Retinal pigment epithelial cell (primary cell): ENCODE measurements at regions not wholly inside any gene's neighbourhood (a gene's known extent, or its start where the extent isn't known, plus 50 kb on each side); places are given as distances from the start of the nearest gene placed in this dataset.

Experiments
- DNase-seq: peaks from one replicate; pipeline ENCODE4 v3.0.0-alpha.2; 2010; ENCODE audit warnings: low read depth
- H3K4me3 ChIP-seq: 2 replicates; pipeline ENCODE4 v1.5.1; 2011; ENCODE audit warnings: mild to moderate bottlenecking, low read length, control low read depth, moderate library complexity
- TF ChIP-seq, protein P1 (sequence below): conservative IDR thresholded peaks from 2 replicates; pipeline ENCODE4 v1.5.1; 2011; ENCODE audit warnings: low read depth, low read length, control low read depth, inconsistent platforms

DNA sequence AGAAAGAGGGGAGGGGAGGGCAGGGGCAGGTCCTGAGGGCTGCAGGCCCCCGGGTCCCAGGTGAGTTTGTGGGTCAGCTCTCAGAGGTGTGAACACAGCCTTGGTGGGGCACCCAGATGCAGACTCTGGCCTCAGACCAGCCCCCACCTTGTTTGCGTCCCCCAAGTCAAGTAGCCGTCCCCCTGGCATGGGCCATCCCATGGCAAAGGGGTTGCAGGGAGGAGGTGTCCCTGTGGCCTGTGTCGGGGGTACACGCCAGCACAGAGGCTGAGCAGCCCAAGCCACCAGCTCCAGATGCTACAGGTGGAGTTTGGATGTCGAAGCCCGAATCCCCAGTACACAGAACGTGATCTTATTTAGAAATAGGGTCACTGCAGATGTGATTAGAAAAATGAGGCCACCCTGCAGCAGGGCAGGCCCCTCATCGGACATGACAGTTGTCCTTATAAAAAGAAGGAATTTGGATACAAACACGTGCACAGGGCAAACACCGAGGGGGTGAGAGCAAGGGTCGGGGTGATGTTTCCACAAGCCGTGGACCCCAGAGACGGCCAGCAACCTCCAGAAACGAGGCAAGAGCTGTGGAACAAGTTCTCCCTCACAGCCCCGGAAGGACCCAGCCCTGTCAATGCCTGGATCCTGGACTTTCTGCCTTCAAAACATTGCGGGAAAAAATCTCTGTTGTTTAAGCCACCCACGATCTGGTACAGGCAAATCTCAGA is 141.2 kb upstream of the C14orf180 start:
- DNase-seq: no peak
- H3K4me3 ChIP-seq: no peak overlapping the region
- TF ChIP-seq, protein P1, sequence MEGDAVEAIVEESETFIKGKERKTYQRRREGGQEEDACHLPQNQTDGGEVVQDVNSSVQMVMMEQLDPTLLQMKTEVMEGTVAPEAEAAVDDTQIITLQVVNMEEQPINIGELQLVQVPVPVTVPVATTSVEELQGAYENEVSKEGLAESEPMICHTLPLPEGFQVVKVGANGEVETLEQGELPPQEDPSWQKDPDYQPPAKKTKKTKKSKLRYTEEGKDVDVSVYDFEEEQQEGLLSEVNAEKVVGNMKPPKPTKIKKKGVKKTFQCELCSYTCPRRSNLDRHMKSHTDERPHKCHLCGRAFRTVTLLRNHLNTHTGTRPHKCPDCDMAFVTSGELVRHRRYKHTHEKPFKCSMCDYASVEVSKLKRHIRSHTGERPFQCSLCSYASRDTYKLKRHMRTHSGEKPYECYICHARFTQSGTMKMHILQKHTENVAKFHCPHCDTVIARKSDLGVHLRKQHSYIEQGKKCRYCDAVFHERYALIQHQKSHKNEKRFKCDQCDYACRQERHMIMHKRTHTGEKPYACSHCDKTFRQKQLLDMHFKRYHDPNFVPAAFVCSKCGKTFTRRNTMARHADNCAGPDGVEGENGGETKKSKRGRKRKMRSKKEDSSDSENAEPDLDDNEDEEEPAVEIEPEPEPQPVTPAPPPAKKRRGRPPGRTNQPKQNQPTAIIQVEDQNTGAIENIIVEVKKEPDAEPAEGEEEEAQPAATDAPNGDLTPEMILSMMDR: no peak

GRCh38 chr14:104439625-104440024 is 139.9 kb upstream of the C14orf180 start:
- DNase-seq: no peak
- TF ChIP-seq, protein P1: no peak
- no peak overlapping the region for H3K4me3 ChIP-seq

DNA sequence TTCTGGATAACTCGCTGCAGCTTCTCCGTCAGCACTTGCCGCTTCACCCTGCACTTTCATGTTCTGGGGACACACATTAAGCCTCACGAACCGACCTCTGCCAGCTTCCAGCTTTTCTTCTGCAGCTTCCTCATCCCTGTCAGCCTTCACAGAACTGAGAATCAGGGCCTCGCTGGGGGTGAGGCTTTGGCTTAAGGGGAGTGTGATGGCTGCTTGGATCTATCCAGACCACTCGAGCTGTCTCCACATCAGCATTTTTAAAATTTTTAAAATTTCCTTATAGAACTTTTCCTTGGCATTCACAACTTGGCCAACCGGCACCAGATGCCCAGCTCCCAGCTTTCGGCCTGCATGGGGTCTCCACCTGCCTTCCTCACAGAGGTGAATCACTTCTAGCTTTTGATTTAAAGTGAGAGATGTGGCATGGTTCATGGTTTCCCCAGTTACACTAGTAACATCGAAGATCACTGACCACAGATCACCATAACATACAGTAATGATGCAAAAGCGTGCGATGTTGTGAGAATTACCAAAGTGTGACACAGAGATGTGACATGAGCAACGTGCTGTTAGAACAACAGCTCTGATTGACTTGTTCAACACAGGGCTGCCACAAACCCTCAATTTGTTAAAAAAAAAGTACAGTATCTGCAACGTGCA is 139.1 kb upstream of the C14orf180 start:
- TF ChIP-seq, protein P1: no peak
- DNase-seq: no peak
- H3K4me3 ChIP-seq: no peak overlapping the region

GRCh38 chr14:104441275-104442106 is 138.1 kb upstream of the C14orf180 start:
- no peak for DNase-seq
- H3K4me3 ChIP-seq: no peak overlapping the region
- TF ChIP-seq, protein P1: no peak

DNA sequence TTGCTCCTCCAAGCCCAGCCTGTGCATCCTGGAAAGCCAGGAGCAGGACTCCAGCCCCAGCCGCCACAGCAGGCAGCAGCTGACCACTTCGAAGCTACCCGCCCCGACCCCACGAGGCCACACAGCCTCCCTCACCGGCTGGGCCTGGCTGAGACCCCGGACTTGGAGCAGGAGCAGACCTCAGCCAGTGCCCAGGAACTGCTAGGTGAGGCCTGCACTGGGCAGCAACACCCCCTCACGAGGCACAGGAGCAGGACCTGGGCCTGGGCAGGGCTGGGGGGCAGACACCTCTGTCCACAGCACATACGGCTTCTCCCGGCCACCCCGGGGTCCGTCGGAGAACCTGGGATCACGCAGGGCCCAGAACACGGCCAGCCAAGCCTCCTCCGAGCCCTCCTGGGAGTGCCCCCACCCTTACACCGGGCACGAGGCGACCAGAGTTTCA is 137.4 kb upstream of the C14orf180 start:
- H3K4me3 ChIP-seq: no peak overlapping the region
- TF ChIP-seq, protein P1: no peak
- no peak for DNase-seq

GRCh38 chr14:104442631-104443390 is 136.8 kb upstream of the C14orf180 start:
- TF ChIP-seq, protein P1: no peak
- DNase-seq: no peak
- no peak overlapping the region for H3K4me3 ChIP-seq
